ENCODE measurements at regions not wholly inside any gene's neighbourhood (a gene's known extent, or its start where the extent isn't known, plus 50 kb on each side); places are given as distances from the start of the nearest gene placed in this dataset.

DNA sequence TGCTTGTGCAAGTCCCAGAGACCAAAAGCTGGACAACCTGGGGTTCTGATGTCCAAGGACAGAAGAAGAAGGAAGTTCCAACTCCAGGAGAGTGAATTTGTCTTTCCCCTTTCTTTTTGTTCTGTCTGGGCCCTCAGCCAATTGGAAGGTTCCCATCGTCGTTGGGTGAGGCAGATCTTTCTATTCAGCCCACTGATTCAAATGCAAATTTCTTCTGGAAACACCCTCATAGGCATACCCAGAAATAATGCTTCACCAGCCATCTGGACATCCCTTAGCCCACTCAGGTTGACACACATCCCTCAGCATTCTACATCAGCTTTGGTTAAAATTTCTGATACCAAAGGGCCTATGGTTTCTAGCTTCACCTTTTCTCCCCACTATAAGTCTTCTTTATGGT is 156.5 kb downstream of the SP3 start:
- peaks cover 8% of the 10 kb centered on the region for H3K27me3 ChIP-seq
- no peaks in the 10 kb centered on the region for H3K4me1 ChIP-seq
- no peaks in the 10 kb centered on the region for H3K9me3 ChIP-seq
- H3K36me3 ChIP-seq, result no peaks in the 10 kb centered on the region
- H3K4me3 ChIP-seq, result no peak overlapping the region
- no peak for ATAC-seq
- no peak for TF ChIP-seq EP300 (IDR thresholded peaks at IDR 0.05)
- H3K27ac ChIP-seq, result no peak overlapping the region
- 50% methylated on average over 2 of the region's 2 CpGs; no CpG with 5 or more reads in 1 of the 2 donors for WGBS, 2 donors (ENCODE audit: low coverage in 1 of 2)

DNA sequence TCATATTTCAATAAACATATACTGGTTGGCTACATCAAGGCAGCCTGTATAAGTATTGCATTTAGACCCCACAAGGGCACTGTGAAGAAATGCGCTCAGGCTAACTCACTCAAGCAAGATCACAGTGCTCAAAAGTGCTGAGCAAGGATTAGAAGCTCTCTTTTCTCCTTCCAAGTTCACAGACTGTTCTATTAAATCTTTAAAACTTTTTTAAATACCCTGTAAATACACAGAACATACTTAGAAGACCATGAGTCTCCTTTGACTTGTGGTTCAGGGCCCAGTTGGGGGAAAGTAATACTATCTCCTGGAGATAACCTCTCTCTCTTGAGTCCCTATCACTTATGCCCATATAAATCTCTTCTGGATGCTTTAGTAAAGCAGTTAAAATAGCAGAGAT is 152.9 kb downstream of the SP3 start:
- 90 to 100% methylated on average over 1 of the region's 1 CpG for WGBS, 2 donors (ENCODE audit: low coverage in 1 of 2)

DNA sequence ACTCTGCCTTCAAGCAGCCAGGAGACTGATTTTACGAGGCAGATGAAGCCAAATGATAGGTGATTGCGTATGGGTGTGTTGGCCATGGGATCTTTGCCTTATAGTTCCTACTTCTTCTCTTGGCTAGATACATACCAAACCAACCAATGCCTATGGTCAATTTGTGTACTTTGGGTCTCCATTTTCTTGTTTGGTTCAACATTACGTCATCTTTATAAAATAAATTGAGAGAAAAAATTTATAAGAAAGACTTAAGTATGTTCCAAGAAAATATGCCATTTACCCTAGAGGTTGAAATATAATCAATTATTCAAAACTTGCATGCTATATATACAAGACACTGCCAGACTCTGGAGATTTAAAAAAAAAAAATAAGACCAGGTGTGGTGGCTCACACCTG is 150.9 kb downstream of the SP3 start:
- no peaks in the 10 kb centered on the region for H3K9me3 ChIP-seq
- WGBS, 2 donors (ENCODE audit: low coverage in 1 of 2), result 80 to 100% methylated on average over 2 to 3 of the region's 3 CpGs
- no peak overlapping the region for H3K4me3 ChIP-seq
- TF ChIP-seq POLR2A (IDR thresholded peaks at IDR 0.05) (no peak), EP300 (IDR thresholded peaks at IDR 0.05) (no peak), POLR2AphosphoS5 (IDR thresholded peaks at IDR 0.05) (no peak)
- TF ChIP-seq, protein P1, sequence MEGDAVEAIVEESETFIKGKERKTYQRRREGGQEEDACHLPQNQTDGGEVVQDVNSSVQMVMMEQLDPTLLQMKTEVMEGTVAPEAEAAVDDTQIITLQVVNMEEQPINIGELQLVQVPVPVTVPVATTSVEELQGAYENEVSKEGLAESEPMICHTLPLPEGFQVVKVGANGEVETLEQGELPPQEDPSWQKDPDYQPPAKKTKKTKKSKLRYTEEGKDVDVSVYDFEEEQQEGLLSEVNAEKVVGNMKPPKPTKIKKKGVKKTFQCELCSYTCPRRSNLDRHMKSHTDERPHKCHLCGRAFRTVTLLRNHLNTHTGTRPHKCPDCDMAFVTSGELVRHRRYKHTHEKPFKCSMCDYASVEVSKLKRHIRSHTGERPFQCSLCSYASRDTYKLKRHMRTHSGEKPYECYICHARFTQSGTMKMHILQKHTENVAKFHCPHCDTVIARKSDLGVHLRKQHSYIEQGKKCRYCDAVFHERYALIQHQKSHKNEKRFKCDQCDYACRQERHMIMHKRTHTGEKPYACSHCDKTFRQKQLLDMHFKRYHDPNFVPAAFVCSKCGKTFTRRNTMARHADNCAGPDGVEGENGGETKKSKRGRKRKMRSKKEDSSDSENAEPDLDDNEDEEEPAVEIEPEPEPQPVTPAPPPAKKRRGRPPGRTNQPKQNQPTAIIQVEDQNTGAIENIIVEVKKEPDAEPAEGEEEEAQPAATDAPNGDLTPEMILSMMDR (IDR thresholded peaks at IDR 0.05), result no peak
- H3K27ac ChIP-seq, result no peak overlapping the region
- no peak for ATAC-seq
- no peaks in the 10 kb centered on the region for H3K4me1 ChIP-seq
- peaks cover 8% of the 10 kb centered on the region for H3K27me3 ChIP-seq
- H3K36me3 ChIP-seq, result no peaks in the 10 kb centered on the region

More for the DNA sequence above, 152.9 kb downstream of the SP3 start:
- H3K9me3 ChIP-seq, result no peaks in the 10 kb centered on the region
- H3K4me1 ChIP-seq, result no peaks in the 10 kb centered on the region
- TF ChIP-seq EP300 (IDR thresholded peaks at IDR 0.05), result no peak
- no peak for TF ChIP-seq POLR2A (IDR thresholded peaks at IDR 0.05)
- ATAC-seq, result no peak
- H3K4me3 ChIP-seq, result no peak overlapping the region
- no peaks in the 10 kb centered on the region for H3K27me3 ChIP-seq
- no peaks in the 10 kb centered on the region for H3K36me3 ChIP-seq
- H3K27ac ChIP-seq, result no peak overlapping the region

DNA sequence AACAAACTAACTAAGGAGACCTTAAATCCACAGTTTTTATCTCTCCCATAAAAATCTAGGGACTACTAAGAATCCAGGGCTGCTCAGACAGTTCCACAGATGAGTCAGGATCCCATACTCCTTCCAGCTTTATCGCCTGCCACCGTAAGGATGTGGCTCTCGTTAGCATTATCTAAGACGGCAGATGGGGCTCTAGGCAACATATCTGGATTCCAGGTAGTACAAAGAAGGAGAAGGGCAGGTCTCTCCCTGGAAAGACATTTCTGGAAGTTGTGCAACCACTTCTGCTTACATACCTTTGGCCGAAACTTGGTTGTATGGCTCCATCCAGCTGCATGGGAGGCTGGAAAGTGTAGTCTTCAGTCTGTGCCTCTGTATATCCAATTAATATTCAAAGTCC is 149.4 kb downstream of the SP3 start:
- Histone ChIP-seq H3K27me3 (peaks cover 8% of the 10 kb centered on the region), H3K4me1 (no peaks in the 10 kb centered on the region), H3K27ac (no peak overlapping the region), H3K36me3 (no peaks in the 10 kb centered on the region), H3K9me3 (no peaks in the 10 kb centered on the region), H3K4me3 (no peak overlapping the region)
- TF ChIP-seq, protein P1 (IDR thresholded peaks at IDR 0.05), result no peak
- TF ChIP-seq POLR2AphosphoS5 (IDR thresholded peaks at IDR 0.05) (no peak), EP300 (IDR thresholded peaks at IDR 0.05) (no peak), POLR2A (IDR thresholded peaks at IDR 0.05) (no peak)
- WGBS, 2 donors (ENCODE audit: low coverage in 1 of 2), result 96 to 98% methylated on average over 5 of the region's 5 CpGs
- ATAC-seq, result no peak

DNA sequence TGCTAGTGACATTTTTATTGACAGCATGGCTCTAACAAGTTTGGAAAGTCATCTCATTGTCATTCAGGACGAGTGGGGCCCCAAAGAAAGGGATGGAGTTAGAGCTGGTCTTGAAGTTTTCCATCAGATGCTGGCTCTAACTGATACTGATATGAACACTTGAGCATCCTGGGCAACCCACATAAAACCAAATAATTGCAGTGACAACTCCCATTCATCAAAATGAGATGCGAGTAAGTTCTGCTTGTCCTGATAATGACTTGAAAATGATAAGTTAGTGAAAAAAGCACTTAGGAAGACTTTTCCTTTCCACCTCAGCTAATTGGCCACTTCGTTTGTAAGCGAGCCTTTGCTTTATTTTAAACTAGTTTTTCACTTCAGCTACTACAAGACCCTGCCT is 147.6 kb downstream of the SP3 start:
- Histone ChIP-seq H3K36me3 (no peaks in the 10 kb centered on the region), H3K27ac (no peak overlapping the region), H3K4me3 (no peak overlapping the region), H3K4me1 (no peaks in the 10 kb centered on the region), H3K9me3 (no peaks in the 10 kb centered on the region), H3K27me3 (peaks cover 21% of the 10 kb centered on the region)
- ATAC-seq, result no peak
- 64 to 83% methylated on average over 3 to 4 of the region's 4 CpGs for WGBS, 2 donors (ENCODE audit: low coverage in 1 of 2)
- no peak for TF ChIP-seq EP300 (IDR thresholded peaks at IDR 0.05)
- TF ChIP-seq POLR2AphosphoS5 (IDR thresholded peaks at IDR 0.05), result no peak
- TF ChIP-seq, protein P1 (IDR thresholded peaks at IDR 0.05), result no peak
- TF ChIP-seq POLR2A (IDR thresholded peaks at IDR 0.05), result no peak

DNA sequence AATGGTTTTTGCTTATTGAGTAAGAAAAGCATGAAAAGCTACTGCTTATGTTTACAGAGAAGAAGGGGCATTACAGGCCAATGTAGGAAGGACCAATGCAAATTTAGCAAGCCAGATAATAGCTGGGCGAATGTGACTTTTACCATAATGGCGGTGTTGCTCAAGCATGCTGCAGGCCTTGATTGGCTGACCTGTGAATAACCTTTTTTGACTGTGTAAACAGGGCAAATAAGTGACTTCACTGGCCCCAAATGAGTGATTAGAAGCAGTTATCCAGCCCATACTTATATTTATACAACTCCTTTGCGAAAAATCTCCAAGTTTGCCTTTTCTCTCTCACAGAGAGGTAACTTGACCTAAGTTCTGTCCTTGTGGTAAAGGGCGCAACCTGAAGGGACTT is 146.9 kb downstream of the SP3 start:
- H3K4me3 ChIP-seq, result no peak overlapping the region
- no peaks in the 10 kb centered on the region for H3K36me3 ChIP-seq
- no peaks in the 10 kb centered on the region for H3K9me3 ChIP-seq
- H3K4me1 ChIP-seq, result no peaks in the 10 kb centered on the region
- TF ChIP-seq, protein P1 (IDR thresholded peaks at IDR 0.05), result no peak
- no peak for TF ChIP-seq EP300 (IDR thresholded peaks at IDR 0.05)
- TF ChIP-seq POLR2AphosphoS5 (IDR thresholded peaks at IDR 0.05), result no peak
- no peak for TF ChIP-seq POLR2A (IDR thresholded peaks at IDR 0.05)
- ATAC-seq, result no peak
- peaks cover 21% of the 10 kb centered on the region for H3K27me3 ChIP-seq
- WGBS, 2 donors (ENCODE audit: low coverage in 1 of 2), result 92 to 98% methylated on average over 4 of the region's 4 CpGs
- no peak overlapping the region for H3K27ac ChIP-seq

Data from gastroesophageal sphincter (tissue), 4 donors.